Astrocyte (in vitro differentiated cells and primary cell): ENCODE measurements at regions not wholly inside any gene's neighbourhood (a gene's known extent, or its start where the extent isn't known, plus 50 kb on each side); places are given as distances from the start of the nearest gene placed in this dataset.

ENCODE experiments used
- DNase-seq: peaks from one replicate; pipeline ENCODE4 v3.0.0-alpha.2; 2010; ENCODE audit warnings: low read depth
- FAIRE-seq: peaks from 2 replicates; lab custom pipeline; 2011; peaks lifted over from hg19 to GRCh38; lab: Jason Lieb, UNC
- H2AFZ ChIP-seq: 2 replicates; pipeline ENCODE4 v1.6.0; 2012; ENCODE audit warnings: low read depth, low read length, inconsistent platforms
- H3K27ac ChIP-seq: 2 replicates; pipeline ENCODE4 v1.5.1; 2011; ENCODE audit warnings: low read depth, low read length, inconsistent platforms
- H3K27me3 ChIP-seq: 2 replicates; pipeline ENCODE4 v1.6.0; 2011; ENCODE audit warnings: low read length, inconsistent platforms; ENCODE audit not compliant: insufficient read depth
- H3K36me3 ChIP-seq: 2 replicates; pipeline ENCODE4 v1.5.1; 2011; ENCODE audit warnings: low read length, inconsistent platforms; ENCODE audit not compliant: insufficient read depth
- H3K4me1 ChIP-seq: 2 replicates; pipeline ENCODE4 v1.5.1; 2011; ENCODE audit warnings: low read length, inconsistent platforms; ENCODE audit not compliant: insufficient read depth
- H3K4me2 ChIP-seq: 2 replicates; pipeline ENCODE4 v1.6.0; 2012; ENCODE audit warnings: low read length, inconsistent platforms
- H3K4me3 ChIP-seq: 2 replicates; pipeline ENCODE4 v1.5.1; 2011; ENCODE audit warnings: low read depth, mild to moderate bottlenecking, low read length, inconsistent platforms; ENCODE audit not compliant: insufficient read depth
- H3K79me2 ChIP-seq: 2 replicates; pipeline ENCODE4 v1.6.0; 2012; ENCODE audit warnings: mild to moderate bottlenecking, low read length, inconsistent platforms; ENCODE audit not compliant: insufficient read depth
- H3K9ac ChIP-seq: 2 replicates; pipeline ENCODE4 v1.6.0; 2012; ENCODE audit warnings: mild to moderate bottlenecking, low read length, inconsistent platforms
- H3K9me3 ChIP-seq: 2 replicates; pipeline ENCODE4 v1.5.1; 2012; ENCODE audit warnings: low read depth, mild to moderate bottlenecking, low read length, inconsistent platforms; ENCODE audit not compliant: insufficient read depth
- H4K20me1 ChIP-seq: 2 replicates; pipeline ENCODE4 v1.6.0; 2012; ENCODE audit warnings: low read length, inconsistent platforms; ENCODE audit not compliant: insufficient read depth
- H3K27ac Mint-ChIP-seq: one replicate; pipeline ENCODE4 v1.8.0; 2021; ENCODE audit warnings: mild to moderate bottlenecking, mixed read lengths; ENCODE audit not compliant: unreplicated experiment
- H3K27me3 Mint-ChIP-seq: one replicate; pipeline ENCODE4 v1.8.0; 2021; ENCODE audit warnings: low read depth, mixed read lengths; ENCODE audit not compliant: unreplicated experiment
- H3K36me3 Mint-ChIP-seq: one replicate; pipeline ENCODE4 v1.8.0; 2021; ENCODE audit warnings: low read depth, mixed read lengths; ENCODE audit not compliant: unreplicated experiment
- H3K4me1 Mint-ChIP-seq: one replicate; pipeline ENCODE4 v1.8.0; 2021; ENCODE audit warnings: low read depth, mixed read lengths; ENCODE audit not compliant: unreplicated experiment
- H3K4me3 Mint-ChIP-seq: one replicate; pipeline ENCODE4 v1.8.0; 2021; ENCODE audit warnings: mild to moderate bottlenecking, moderate library complexity, mixed read lengths; ENCODE audit not compliant: unreplicated experiment
- H3K9me3 Mint-ChIP-seq: one replicate; pipeline ENCODE4 v1.8.0; 2021; ENCODE audit warnings: mild to moderate bottlenecking, mixed read lengths; ENCODE audit not compliant: unreplicated experiment
- EZH2 ChIP-seq: IDR thresholded peaks from 2 replicates; pipeline ENCODE4 v1.6.1; 2012; ENCODE audit warnings: mild to moderate bottlenecking, low read length, inconsistent platforms; ENCODE audit not compliant: insufficient read depth
- TF ChIP-seq, protein P1 (sequence below): IDR thresholded peaks from 2 replicates; pipeline ENCODE4 v1.5.1; 2011; ENCODE audit warnings: low read depth, mild to moderate bottlenecking, inconsistent platforms, low read length, moderate library complexity; ENCODE audit not compliant: insufficient read depth

DNA sequence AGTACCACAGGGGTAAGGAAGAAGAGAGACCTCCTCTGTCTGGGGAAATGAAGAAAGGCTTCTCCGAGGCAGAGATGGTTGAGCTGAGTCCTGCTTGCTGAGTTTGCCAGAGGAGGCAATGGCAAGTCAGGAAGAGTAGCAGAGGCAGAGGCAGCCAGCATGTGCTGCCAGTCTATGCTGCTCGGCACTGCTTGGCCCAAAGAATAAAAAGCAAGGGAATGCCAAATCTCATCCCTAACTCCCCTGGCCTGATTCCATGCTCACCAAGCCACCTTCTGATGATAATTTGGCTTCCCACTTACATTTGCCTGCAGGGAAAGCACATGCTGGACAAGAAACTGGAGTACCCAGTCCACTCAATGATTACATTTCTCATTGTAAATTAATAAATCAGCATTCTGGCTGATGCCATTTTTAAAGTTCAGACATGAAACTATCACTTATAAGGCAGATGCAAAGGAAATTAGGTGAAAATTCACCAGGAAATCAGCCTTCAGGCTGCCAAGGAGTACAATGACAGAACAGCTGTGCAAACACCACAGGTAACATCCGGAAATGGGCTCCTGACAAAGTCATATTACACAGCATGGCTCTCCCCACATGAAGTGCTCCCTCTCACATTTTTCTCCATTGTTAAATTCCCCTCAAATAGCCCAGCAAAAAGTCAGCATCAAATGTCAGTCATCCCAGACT lies 245.9 kb downstream of the MTERF1 start:
- no peak for FAIRE-seq

DNA sequence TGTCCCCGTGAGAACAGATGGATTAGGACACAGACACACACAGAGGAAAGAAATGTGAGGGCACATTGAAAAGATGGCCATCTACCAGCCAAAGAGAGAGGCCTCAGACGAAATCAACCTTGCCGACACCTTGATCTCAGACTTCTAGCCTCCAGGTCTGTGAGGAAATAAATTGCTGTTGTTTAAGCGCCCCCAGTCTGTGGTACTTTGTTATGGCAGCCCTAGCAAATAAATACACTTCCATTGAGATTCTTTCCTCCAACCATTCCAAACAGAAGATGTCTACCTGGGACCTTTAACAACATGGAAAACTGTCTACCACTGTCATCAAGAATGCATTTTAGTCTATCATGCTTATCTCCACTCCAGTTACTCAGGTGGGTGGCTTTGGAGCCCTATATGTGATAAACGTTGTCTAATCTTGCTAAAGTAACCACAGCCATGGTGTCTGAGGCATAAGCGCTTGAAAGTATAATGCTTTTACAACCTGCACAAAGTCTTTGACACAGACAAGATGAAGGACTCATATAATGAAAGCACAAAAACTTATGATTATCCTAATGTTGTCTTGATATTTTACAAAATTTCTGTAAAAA lies 244.3 kb downstream of the MTERF1 start:
- H3K9me3 Mint-ChIP-seq = no peaks in the 10 kb centered on the region
- H2AFZ ChIP-seq = no peak overlapping the region
- H3K9me3 ChIP-seq = no peaks in the 10 kb centered on the region

More for the DNA sequence above, 245.9 kb downstream of the MTERF1 start:
- Histone ChIP-seq H3K27me3 (no peaks in the 10 kb centered on the region), H3K9ac (no peak overlapping the region), H3K4me1 (no peaks in the 10 kb centered on the region), H3K9me3 (no peaks in the 10 kb centered on the region), H3K4me2 (no peak overlapping the region), H3K4me3 (no peak overlapping the region), H3K27ac (no peak overlapping the region), H3K36me3 (no peaks in the 10 kb centered on the region), H4K20me1 (no peaks in the 10 kb centered on the region), H3K79me2 (no peaks in the 10 kb centered on the region), H2AFZ (no peak overlapping the region)
- no peak for DNase-seq
- Mint-ChIP-seq H3K4me3 (no peak overlapping the region), H3K4me1 (peaks cover 3% of the 10 kb centered on the region), H3K9me3 (no peaks in the 10 kb centered on the region), H3K27ac (no peak overlapping the region), H3K27me3 (no peaks in the 10 kb centered on the region), H3K36me3 (no peaks in the 10 kb centered on the region)
- TF ChIP-seq, protein P1, sequence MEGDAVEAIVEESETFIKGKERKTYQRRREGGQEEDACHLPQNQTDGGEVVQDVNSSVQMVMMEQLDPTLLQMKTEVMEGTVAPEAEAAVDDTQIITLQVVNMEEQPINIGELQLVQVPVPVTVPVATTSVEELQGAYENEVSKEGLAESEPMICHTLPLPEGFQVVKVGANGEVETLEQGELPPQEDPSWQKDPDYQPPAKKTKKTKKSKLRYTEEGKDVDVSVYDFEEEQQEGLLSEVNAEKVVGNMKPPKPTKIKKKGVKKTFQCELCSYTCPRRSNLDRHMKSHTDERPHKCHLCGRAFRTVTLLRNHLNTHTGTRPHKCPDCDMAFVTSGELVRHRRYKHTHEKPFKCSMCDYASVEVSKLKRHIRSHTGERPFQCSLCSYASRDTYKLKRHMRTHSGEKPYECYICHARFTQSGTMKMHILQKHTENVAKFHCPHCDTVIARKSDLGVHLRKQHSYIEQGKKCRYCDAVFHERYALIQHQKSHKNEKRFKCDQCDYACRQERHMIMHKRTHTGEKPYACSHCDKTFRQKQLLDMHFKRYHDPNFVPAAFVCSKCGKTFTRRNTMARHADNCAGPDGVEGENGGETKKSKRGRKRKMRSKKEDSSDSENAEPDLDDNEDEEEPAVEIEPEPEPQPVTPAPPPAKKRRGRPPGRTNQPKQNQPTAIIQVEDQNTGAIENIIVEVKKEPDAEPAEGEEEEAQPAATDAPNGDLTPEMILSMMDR = no peak
- no peak for TF ChIP-seq EZH2

More for the DNA sequence above, 244.3 kb downstream of the MTERF1 start:
- Histone ChIP-seq H3K27ac (no peak overlapping the region), H3K4me3 (no peak overlapping the region), H3K36me3 (no peaks in the 10 kb centered on the region), H3K4me1 (no peaks in the 10 kb centered on the region), H3K27me3 (no peaks in the 10 kb centered on the region), H3K9ac (no peak overlapping the region), H3K79me2 (no peaks in the 10 kb centered on the region), H3K4me2 (no peak overlapping the region), H4K20me1 (no peaks in the 10 kb centered on the region)
- Mint-ChIP-seq H3K4me3 (no peak overlapping the region), H3K36me3 (no peaks in the 10 kb centered on the region), H3K4me1 (no peaks in the 10 kb centered on the region), H3K27ac (no peak overlapping the region), H3K27me3 (no peaks in the 10 kb centered on the region)
- TF ChIP-seq, protein P1 = peak; percentile 43
- TF ChIP-seq EZH2 = no peak
- DNase-seq (peak; percentile 4), FAIRE-seq (no peak)
